NCI-H226 (cell line): ENCODE measurements at regions not wholly inside any gene's neighbourhood (a gene's known extent, or its start where the extent isn't known, plus 50 kb on each side); places are given as distances from the start of the nearest gene placed in this dataset.

Source experiments
- DNase-seq: peaks from one replicate; pipeline ENCODE4 v3.0.0-alpha.2; 2015

DNA sequence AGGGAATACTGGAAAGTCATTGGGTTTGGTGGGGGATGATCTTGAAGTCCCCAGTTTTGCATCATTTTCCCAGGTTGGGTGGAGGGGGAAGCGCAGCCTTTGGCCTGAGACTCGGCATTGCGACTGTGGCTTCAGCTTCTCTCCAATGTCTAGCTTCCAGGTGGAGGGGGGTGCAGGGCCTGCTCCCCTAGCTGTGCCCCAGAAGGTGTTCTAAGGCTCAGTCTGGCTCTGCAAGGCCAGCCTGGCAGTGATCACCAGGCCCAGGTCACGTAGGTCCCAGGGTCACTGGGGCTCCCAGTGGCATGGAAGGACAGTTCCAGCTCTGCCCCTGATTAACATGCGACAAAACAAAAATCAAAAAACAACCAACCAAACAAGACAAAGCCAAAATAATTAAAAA lies 56.9 kb upstream of the HAAO start:
- DNase-seq: no peak

- DNase-seq: no peak
These were observed 56.4 kb upstream of the HAAO start for GRCh38 chr2:42848726-42849290.

DNA sequence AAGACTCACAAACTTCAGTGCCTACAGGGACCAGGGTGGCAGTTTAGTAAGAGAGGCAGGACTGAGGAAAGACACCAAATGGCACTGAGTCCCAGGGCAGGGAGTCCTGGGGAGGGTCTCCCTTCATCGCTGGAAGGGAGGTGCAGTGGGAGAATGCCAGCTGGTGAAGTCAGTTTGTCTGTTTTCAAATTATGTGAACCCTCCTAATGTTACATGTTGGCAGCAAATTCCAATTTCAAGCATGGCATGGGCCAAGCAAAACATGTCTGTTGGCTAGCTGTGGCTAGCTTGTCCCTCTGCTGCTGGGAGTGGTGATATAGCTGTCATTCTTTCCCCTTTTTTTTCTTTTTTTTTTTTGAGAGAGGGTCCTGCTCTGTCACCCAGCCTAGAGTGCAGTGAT lies 55.9 kb upstream of the HAAO start:
- no peak for DNase-seq

DNA sequence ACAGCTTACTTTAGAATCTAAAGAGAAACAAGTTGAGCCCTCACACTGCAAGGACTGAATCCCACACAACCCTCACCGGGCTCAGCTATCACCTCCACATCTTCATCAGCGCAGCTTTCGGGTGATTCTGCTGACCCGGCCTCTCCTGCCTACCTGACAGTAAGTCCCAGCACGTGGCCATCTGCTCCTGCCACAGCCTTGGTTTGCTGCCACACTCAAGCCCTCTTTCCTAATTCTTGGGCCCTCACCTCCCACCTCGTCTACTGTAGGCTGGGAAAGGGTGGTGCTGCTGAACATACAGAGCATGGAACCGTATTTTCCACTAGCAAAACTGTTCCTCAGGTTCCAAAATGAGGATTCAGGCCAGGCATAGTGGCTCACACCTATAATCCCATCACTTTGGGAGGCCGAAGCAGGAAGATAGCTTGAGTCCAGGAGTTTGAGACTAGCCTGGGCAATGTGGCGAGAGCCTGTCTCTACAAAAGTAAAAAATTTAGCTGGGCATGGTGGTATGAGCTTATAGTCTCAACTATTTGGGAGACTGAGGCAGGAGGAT lies 55.3 kb upstream of the HAAO start:
- no peak for DNase-seq

- no peak for DNase-seq
These were observed 54.7 kb upstream of the HAAO start for GRCh38 chr2:42846932-42847595.

DNA sequence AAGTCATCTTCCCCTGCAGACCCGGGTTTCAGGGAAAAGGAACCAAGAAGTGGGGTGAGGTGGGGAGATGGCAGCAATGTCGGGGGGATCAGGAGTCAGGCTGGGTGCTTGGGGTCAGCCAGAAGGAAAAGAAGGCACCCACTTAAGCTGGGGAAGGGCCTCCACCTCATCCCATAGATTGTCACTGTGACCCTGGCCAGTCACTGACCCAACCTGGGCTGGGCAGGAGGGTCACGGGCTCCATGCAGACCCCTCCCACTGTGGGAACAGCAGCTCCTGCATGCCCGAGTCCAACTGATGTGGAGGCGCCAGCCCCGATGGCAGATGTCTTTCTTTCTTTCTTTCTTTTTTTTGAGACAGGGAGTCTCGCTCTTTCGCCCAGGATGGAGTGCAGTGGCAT lies 53.6 kb upstream of the HAAO start:
- no peak for DNase-seq

DNA sequence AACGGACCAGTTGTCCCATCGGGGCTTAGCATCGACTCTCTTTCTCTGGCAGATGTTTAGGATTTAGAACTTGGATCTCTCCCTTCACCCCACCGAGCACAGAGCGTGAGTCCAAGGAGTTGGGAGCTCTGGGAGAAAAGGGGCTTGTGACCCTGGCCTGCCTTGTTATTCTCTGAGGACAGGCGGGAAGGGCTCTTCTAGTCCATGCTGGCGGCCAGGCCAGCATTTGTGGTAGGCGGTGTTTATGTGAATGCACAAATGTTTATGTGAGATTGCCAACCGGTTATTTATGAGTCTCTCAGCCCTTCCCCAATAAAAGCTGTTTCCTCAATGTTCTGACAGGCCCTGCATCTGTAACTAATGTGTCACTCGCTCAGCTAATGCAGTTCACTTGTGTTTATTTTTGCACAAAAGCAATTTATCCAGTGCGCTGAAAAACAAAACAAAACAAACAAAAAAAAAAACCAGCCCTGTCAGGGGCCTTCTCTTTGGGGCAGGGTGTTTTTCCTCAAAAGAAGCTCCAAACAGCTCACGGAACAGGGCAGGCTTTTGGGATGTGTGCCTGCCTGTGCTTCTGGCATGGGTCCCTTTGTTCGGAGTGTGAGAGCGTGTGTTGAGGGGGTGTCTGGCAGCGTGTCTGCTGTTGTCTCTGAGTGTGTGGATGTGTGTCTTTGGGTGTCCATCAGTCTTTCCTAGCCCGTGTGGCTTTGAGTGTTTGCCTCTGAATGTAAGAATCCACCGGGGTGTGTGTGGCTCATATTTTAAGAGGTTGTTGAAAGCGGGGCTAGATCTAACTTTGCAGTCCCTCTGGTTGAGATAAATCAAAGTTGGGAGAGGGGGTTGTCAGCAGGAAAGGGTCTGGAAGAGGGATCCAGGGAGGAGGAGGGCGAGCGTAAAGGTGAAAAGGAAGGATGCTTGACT lies 52.8 kb upstream of the HAAO start:
- DNase-seq: no peak

DNA sequence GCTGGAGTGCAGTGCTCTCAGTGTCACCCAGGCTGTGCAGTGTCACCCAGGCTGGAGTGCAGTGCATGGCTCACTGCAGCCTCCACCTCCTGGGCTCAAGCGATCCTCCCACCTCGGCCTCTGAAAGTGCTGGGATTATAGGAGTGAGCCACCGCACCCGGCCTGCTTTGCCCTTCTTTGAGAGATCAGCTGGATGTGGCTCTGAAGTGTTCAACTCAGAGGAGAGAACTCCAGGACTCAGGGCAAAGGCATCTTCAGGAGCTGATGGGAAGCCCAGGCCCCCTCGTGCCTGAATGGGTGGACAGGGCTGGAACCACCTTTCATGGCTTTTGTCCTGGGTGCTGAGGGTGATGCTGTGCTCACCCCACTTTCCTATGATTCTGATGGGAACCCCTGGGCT lies 52.0 kb upstream of the HAAO start:
- DNase-seq: no peak

DNA sequence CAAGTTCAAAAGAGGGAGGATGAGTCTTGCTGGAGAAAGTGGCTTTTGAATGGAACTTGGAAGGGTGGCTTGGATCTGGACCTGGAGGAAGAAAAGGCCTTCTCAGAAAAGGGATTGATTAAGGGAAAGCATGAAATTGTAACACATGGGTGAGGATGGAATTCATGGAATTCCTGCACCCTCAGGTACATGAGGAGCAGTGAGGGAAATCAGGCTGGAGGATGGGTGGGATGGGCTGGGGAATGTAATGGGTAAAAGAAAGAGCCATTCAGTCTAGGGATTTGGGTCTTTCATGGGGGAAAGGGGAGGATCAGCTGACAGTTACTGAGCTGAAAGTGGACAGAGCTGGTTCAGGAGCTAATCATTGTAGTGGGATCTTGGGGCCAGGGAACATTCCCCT lies 51.2 kb upstream of the HAAO start:
- no peak for DNase-seq

GRCh38 chr2:42843131-42843530 lies 50.7 kb upstream of the HAAO start:
- no peak for DNase-seq

- DNase-seq: no peak
These were observed 50.1 kb upstream of the HAAO start for GRCh38 chr2:42842466-42842865.
